CD14-positive monocyte (primary cell): ENCODE measurements at regions not wholly inside any gene's neighbourhood (a gene's known extent, or its start where the extent isn't known, plus 50 kb on each side); places are given as distances from the start of the nearest gene placed in this dataset.

Experiments
- DNase-seq, 3 donors: peaks; one replicate each; pipeline ENCODE4 v3.0.0-alpha.2; 2011 to 2022
- H2AFZ ChIP-seq: 2 replicates; pipeline ENCODE4 v1.6.0; 2012; ENCODE audit warnings: mild to moderate bottlenecking, low read depth, low read length, inconsistent platforms; ENCODE audit not compliant: insufficient read depth, poor library complexity, severe bottlenecking
- H3K27ac ChIP-seq, 2 donors: 1 replicate in 1 of 2; 2 replicates in 1 of 2; pipeline ENCODE4 v1.5.1; 2012 to 2013; ENCODE audit warnings: low read length in 2 of 2, control low read depth in 1 of 2, inconsistent platforms in 1 of 2, low read depth in 1 of 2, mild to moderate bottlenecking in 1 of 2
- H3K27me3 ChIP-seq, 2 donors: one replicate each; pipeline versions ENCODE4 v1.6.0 to v1.6.1; 2011 to 2013; ENCODE audit warnings: low read length in 2 of 2; ENCODE audit not compliant: control insufficient read depth in 2 of 2, insufficient read depth in 2 of 2
- H3K36me3 ChIP-seq, 2 donors: replicated peaks in 1 of 2; 1 replicate in 1 of 2; 2 replicates in 1 of 2; pipeline versions ENCODE4 v1.5.1 to v1.6.1; 2012 to 2013; ENCODE audit warnings: low read length in 2 of 2, control low read depth in 1 of 2, inconsistent platforms in 1 of 2, mild to moderate bottlenecking in 1 of 2; ENCODE audit not compliant: insufficient read depth in 2 of 2, control insufficient read depth in 1 of 2
- H3K4me1 ChIP-seq, 2 donors: 1 replicate in 1 of 2; 2 replicates in 1 of 2; pipeline versions ENCODE4 v1.5.1 to v1.6.1; 2012 to 2013; ENCODE audit warnings: low read length in 2 of 2, control low read depth in 1 of 2, inconsistent platforms in 1 of 2, mild to moderate bottlenecking in 1 of 2, moderate library complexity in 1 of 2; ENCODE audit not compliant: insufficient read depth in 2 of 2, control insufficient read depth in 1 of 2
- H3K4me2 ChIP-seq: replicated peaks from 2 replicates; pipeline ENCODE3; 2012; ENCODE audit warnings: low read length, moderate library complexity, mild to moderate bottlenecking; ENCODE audit not compliant: poor library complexity, severe bottlenecking; ENCODE audit errors: extremely low read depth
- H3K4me3 ChIP-seq, 3 experiments: fragments of 200-600 bp in 1 of 3; sonication (generic) in 1 of 3; replicated peaks in 1 of 3; 1 replicate in 2 of 3; 2 replicates in 1 of 3; pipeline ENCODE4 v1.5.1; 2011 to 2013; ENCODE audit warnings: low read length in 3 of 3, mild to moderate bottlenecking in 3 of 3, control low read depth in 2 of 3, low read depth in 2 of 3, inconsistent platforms in 1 of 3, moderate library complexity in 1 of 3
- H3K79me2 ChIP-seq: 2 replicates; pipeline ENCODE4 v1.6.0; 2012; ENCODE audit warnings: mild to moderate bottlenecking, control low read depth, inconsistent platforms, low read length, moderate library complexity; ENCODE audit not compliant: insufficient read depth
- H3K9ac ChIP-seq: 2 replicates; pipeline ENCODE4 v1.6.0; 2017; ENCODE audit warnings: low read length, mild to moderate bottlenecking; ENCODE audit not compliant: insufficient read depth, poor library complexity, severe bottlenecking
- H3K9me3 ChIP-seq, 2 donors: replicated peaks in 1 of 2; 1 replicate in 1 of 2; 2 replicates in 1 of 2; pipeline versions ENCODE4 v1.5.1 to v1.6.1; 2012 to 2013; ENCODE audit warnings: low read length in 2 of 2, control low read depth in 1 of 2; ENCODE audit not compliant: control insufficient read depth in 1 of 2, insufficient read depth in 1 of 2
- H4K20me1 ChIP-seq: 2 replicates; pipeline ENCODE4 v1.6.0; 2012; ENCODE audit warnings: mild to moderate bottlenecking, low read length, control low read depth, moderate library complexity; ENCODE audit not compliant: insufficient read depth
- H3K27ac Mint-ChIP-seq, 7 donors: one replicate each; pipeline ENCODE4 v1.8.0; 2020; ENCODE audit warnings: mild to moderate bottlenecking in 7 of 7, mixed read lengths in 7 of 7, moderate library complexity in 6 of 7, inconsistent platforms in 2 of 7
- H3K27me3 Mint-ChIP-seq, 3 donors: one replicate each; pipeline ENCODE4 v1.8.0; 2021 to 2022; ENCODE audit warnings: low read depth in 3 of 3, mild to moderate bottlenecking in 3 of 3, mixed read lengths in 3 of 3, moderate library complexity in 3 of 3, inconsistent platforms in 1 of 3
- H3K36me3 Mint-ChIP-seq, 2 donors: one replicate each; pipeline ENCODE4 v1.8.0; 2020; ENCODE audit warnings: mixed read lengths in 2 of 2, inconsistent platforms in 1 of 2, mild to moderate bottlenecking in 1 of 2
- H3K4me1 Mint-ChIP-seq: one replicate; pipeline ENCODE4 v1.8.0; 2020; ENCODE audit warnings: mild to moderate bottlenecking, mixed read lengths
- H3K4me3 Mint-ChIP-seq, 2 donors: one replicate each; pipeline ENCODE4 v1.8.0; 2020; ENCODE audit warnings: mild to moderate bottlenecking in 2 of 2, mixed read lengths in 2 of 2, moderate library complexity in 1 of 2
- H3K9me3 Mint-ChIP-seq, 7 donors: one replicate each; pipeline ENCODE4 v1.8.0; 2020 to 2022; ENCODE audit warnings: mixed read lengths in 7 of 7, mild to moderate bottlenecking in 6 of 7, moderate library complexity in 6 of 7, inconsistent platforms in 2 of 7
- CTCF ChIP-seq: fragments of 200-600 bp; IDR thresholded peaks from one replicate; pipeline ENCODE4 v1.8.0; 2022; ENCODE audit warnings: antibody characterized with exemption, mild to moderate bottlenecking
- WGBS: methylation state at CpG from one replicate; pipeline ENCODE4 v1.1.5; 2013; ENCODE audit warnings: missing lambda C conversion rate; ENCODE audit not compliant: insufficient coverage; 5-methylcytosine and 5-hydroxymethylcytosine counted together
- intact Hi-C, 2 donors: fragments of 100-400 bp; cut with micrococcal nuclease; formaldehyde crosslinking; loops; one replicate each; pipeline versions ENCODE4 v1.15.0 to v1.15.1; 2023

GRCh38 chr2:236688157-236688556 lies 118.5 kb downstream of the ACKR3 start:
- Histone ChIP-seq H3K27ac (no peak overlapping the region), H3K36me3 (no peaks in the 10 kb centered on the region), H2AFZ (no peak overlapping the region), H3K9me3 (no peaks in the 10 kb centered on the region), H3K27me3 (no peaks in the 10 kb centered on the region), H3K4me1 (peaks cover 11 to 21% of the 10 kb centered on the region in 2 donors), H3K4me2 (no peak overlapping the region), H3K9ac (no peak overlapping the region), H4K20me1 (no peaks in the 10 kb centered on the region), H3K79me2 (no peaks in the 10 kb centered on the region), H3K4me3 (no peak overlapping the region)
- no peak for DNase-seq
- Mint-ChIP-seq H3K36me3 (no peaks in the 10 kb centered on the region), H3K4me1 (peaks cover 32% of the 10 kb centered on the region), H3K27ac (no peak overlapping the region), H3K4me3 (no peak overlapping the region), H3K27me3 (peaks cover 6 to 17% (median 15%) of the 10 kb centered on the region in 3 donors), H3K9me3 (no peaks in the 10 kb centered on the region)
- no peak for TF ChIP-seq CTCF
- WGBS = 100% methylated on average over 1 of the region's 6 CpGs
- intact Hi-C loops = no loop called here

- Histone ChIP-seq H3K4me2 (no peak overlapping the region), H3K79me2 (no peaks in the 10 kb centered on the region)
- no peaks in the 10 kb centered on the region for H3K9me3 Mint-ChIP-seq
These were observed 119.2 kb downstream of the ACKR3 start for GRCh38 chr2:236688563-236689392.

More at GRCh38 chr2:236688563-236689392, 119.2 kb downstream of the ACKR3 start:
- no peak overlapping the region for H3K4me3 Mint-ChIP-seq
- no peak for DNase-seq
- WGBS = 72% methylated on average over 16 of the region's 23 CpGs
- H3K27me3 Mint-ChIP-seq = peaks cover 6 to 21% (median 18%) of the 10 kb centered on the region in 3 donors
- intact Hi-C loops = no loop called here
- H3K27me3 ChIP-seq = no peaks in the 10 kb centered on the region
- H4K20me1 ChIP-seq = no peaks in the 10 kb centered on the region
- no peaks in the 10 kb centered on the region for H3K36me3 Mint-ChIP-seq
- no peaks in the 10 kb centered on the region for H3K9me3 ChIP-seq
- H3K36me3 ChIP-seq = no peaks in the 10 kb centered on the region
- no peak overlapping the region for H3K27ac Mint-ChIP-seq
- no peak overlapping the region for H3K4me3 ChIP-seq
- H3K4me1 ChIP-seq = peaks cover 11 to 21% of the 10 kb centered on the region in 2 donors
- no peak overlapping the region for H3K27ac ChIP-seq
- TF ChIP-seq CTCF = no peak
- H2AFZ ChIP-seq = no peak overlapping the region
- peaks cover 32% of the 10 kb centered on the region for H3K4me1 Mint-ChIP-seq
- no peak overlapping the region for H3K9ac ChIP-seq
